Upper lobe of right lung (tissue), 1 donor: ENCODE measurements at regions not wholly inside any gene's neighbourhood (a gene's known extent, or its start where the extent isn't known, plus 50 kb on each side); places are given as distances from the start of the nearest gene placed in this dataset.

ENCODE experiments used
- ATAC-seq: fragments of 200-7000 bp; cut with Tn5 transposase; one replicate; pipeline ENCODE4 v1.9.1; 2020; ENCODE audit warnings: mild to moderate bottlenecking, moderate library complexity
- DNase-seq: peaks from one replicate; pipeline ENCODE4 v3.0.0-alpha.2; 2020
- H3K27ac ChIP-seq: fragments of 200-600 bp; one replicate; pipeline ENCODE4 v1.8.0; 2022
- H3K27me3 ChIP-seq: fragments of 200-600 bp; one replicate; pipeline ENCODE4 v1.8.0; 2022; ENCODE audit warnings: mild to moderate bottlenecking
- H3K36me3 ChIP-seq: fragments of 200-600 bp; one replicate; pipeline ENCODE4 v1.8.0; 2022
- H3K4me1 ChIP-seq: fragments of 200-600 bp; one replicate; pipeline ENCODE4 v1.8.0; 2022
- H3K4me3 ChIP-seq: fragments of 200-600 bp; one replicate; pipeline ENCODE4 v1.8.0; 2022; ENCODE audit warnings: mild to moderate bottlenecking
- H3K9me3 ChIP-seq: fragments of 200-600 bp; one replicate; pipeline ENCODE4 v1.8.0; 2022
- CTCF ChIP-seq: fragments of 200-600 bp; IDR thresholded peaks from one replicate; pipeline ENCODE4 v1.8.0; 2022; ENCODE audit warnings: antibody characterized with exemption
- intact Hi-C: fragments of 100-400 bp; cut with DNase I; formaldehyde crosslinking; loops from one replicate; pipeline ENCODE4 v1.11.0; 2022
- donor health status: DM: no; HTN: yes; CAD: no; lungs with severe emphysema.

DNA sequence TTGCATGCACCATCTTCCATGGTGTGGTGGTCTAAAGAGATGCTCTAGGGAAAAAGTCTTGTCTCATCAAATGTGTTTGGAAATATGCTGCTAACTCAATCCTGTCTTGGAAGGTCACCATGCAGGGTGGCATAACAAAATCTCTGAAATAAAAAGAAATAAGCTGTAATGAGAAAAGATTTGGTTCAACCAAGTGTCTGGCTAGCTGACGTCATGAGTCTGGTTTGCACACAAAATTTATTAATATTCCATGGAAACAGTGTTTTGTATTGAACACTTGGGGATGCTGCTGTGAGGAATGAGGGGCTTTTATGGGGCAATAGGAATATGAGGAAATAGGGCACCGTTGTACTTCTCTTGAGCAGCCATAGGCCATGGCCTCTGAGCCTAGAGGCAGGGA lies 575.7 kb upstream of the CDH5 start:
- ATAC-seq: no peak
- Histone ChIP-seq H3K4me3 (no peak overlapping the region), H3K36me3 (no peaks in the 10 kb centered on the region), H3K9me3 (no peaks in the 10 kb centered on the region), H3K27me3 (peaks cover 5% of the 10 kb centered on the region), H3K4me1 (no peaks in the 10 kb centered on the region), H3K27ac (no peak overlapping the region)
- no peak for DNase-seq
- intact Hi-C loops: no loop called here
- TF ChIP-seq CTCF: no peak

- no peak for DNase-seq
- peaks cover 4% of the 10 kb centered on the region for H3K27me3 ChIP-seq
- no peak for TF ChIP-seq CTCF
- no peak overlapping the region for H3K4me3 ChIP-seq
- intact Hi-C loops: no loop called here
- H3K36me3 ChIP-seq: no peaks in the 10 kb centered on the region
- no peaks in the 10 kb centered on the region for H3K9me3 ChIP-seq
- H3K4me1 ChIP-seq: no peaks in the 10 kb centered on the region
- no peak for ATAC-seq
- H3K27ac ChIP-seq: no peak overlapping the region
Measured at GRCh38 chr16:65789161-65789945, 577.1 kb upstream of the CDH5 start.

DNA sequence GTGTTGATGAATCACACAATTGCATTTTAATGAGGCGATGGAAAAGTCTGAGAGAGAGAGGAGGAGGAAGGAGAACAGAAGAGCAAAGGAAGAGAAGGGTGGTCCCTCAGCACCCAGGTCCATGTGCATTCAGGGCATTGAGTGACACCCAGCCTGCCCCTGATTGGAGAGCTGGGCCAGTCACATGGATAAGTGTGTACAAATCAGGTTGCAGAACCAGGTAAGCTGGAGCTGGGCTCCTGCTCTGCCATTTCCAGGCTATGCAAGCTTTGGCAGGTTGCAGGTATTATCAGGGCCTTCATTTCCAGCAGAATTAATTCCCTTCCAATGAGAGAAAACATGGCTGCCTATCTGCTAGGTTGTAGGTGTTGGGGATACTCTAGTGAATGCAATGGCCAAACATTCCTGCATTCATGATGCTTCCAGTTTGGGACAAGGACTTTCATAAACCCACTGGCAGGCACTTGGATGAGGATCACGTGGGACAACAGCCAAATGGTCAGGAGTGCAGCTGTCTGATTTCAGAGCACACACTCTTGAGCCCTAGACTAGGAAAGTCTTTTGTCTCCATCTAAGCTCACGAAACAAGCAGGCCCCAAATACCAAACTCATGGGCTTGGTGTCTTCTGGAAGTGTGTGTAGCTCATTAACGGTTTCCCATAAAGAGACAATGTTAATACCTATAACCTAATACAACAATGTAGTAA lies 577.9 kb upstream of the CDH5 start:
- Histone ChIP-seq H3K4me3 (no peak overlapping the region), H3K27ac (no peak overlapping the region), H3K27me3 (no peaks in the 10 kb centered on the region), H3K4me1 (no peaks in the 10 kb centered on the region), H3K36me3 (no peaks in the 10 kb centered on the region), H3K9me3 (no peaks in the 10 kb centered on the region)
- intact Hi-C loops: no loop called here
- no peak for TF ChIP-seq CTCF
- ATAC-seq (no peak), DNase-seq (no peak)

- Histone ChIP-seq H3K36me3 (no peaks in the 10 kb centered on the region), H3K27me3 (no peaks in the 10 kb centered on the region), H3K4me1 (no peaks in the 10 kb centered on the region), H3K27ac (no peak overlapping the region), H3K4me3 (no peak overlapping the region), H3K9me3 (no peaks in the 10 kb centered on the region)
- intact Hi-C loops: no loop called here
- DNase-seq (no peak), ATAC-seq (no peak)
- no peak for TF ChIP-seq CTCF
Measured at GRCh38 chr16:65787921-65788320, 578.6 kb upstream of the CDH5 start.

DNA sequence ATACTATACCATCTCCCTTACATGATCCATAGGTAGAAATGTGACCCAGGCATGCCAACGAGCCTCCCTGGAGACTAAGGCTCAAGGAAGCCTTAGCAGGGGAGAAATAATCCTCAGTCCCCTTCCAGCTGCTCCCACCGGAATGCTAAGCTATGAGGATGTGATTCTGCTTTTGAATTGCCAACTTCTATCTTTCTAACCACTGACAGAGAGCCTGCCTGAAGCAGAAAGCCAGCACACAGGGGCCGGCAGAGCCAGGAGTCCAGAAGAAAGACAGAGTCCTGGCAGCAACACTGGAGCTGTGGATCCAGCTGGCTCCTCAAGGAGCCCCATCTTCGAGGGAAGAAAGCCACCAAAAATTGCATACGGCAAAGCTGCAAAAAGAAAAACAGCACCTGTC lies 579.6 kb upstream of the CDH5 start:
- intact Hi-C loops: no loop called here
- Histone ChIP-seq H3K4me1 (no peaks in the 10 kb centered on the region), H3K27me3 (no peaks in the 10 kb centered on the region), H3K27ac (no peak overlapping the region), H3K9me3 (no peaks in the 10 kb centered on the region), H3K36me3 (no peaks in the 10 kb centered on the region), H3K4me3 (no peak overlapping the region)
- no peak for TF ChIP-seq CTCF
- ATAC-seq: peak; percentile 29
- no peak for DNase-seq
